Glutamatergic neuron (in vitro differentiated cells): ENCODE measurements at regions not wholly inside any gene's neighbourhood (a gene's known extent, or its start where the extent isn't known, plus 50 kb on each side); places are given as distances from the start of the nearest gene placed in this dataset.

ENCODE experiments used
- DNase-seq: peaks from one replicate; pipeline ENCODE4 v3.0.0; 2022
- H3K27ac Mint-ChIP-seq: one replicate; pipeline ENCODE4 v1.8.0; 2020; ENCODE audit warnings: mild to moderate bottlenecking, mixed read lengths, inconsistent platforms; ENCODE audit not compliant: unreplicated experiment
- H3K27me3 Mint-ChIP-seq: one replicate; pipeline ENCODE4 v1.8.0; 2020; ENCODE audit warnings: mild to moderate bottlenecking, moderate library complexity, mixed read lengths, inconsistent platforms; ENCODE audit not compliant: unreplicated experiment
- H3K36me3 Mint-ChIP-seq: one replicate; pipeline ENCODE4 v1.8.0; 2020; ENCODE audit warnings: mild to moderate bottlenecking, mixed read lengths, inconsistent platforms; ENCODE audit not compliant: unreplicated experiment
- H3K4me1 Mint-ChIP-seq: one replicate; pipeline ENCODE4 v1.8.0; 2020; ENCODE audit warnings: mild to moderate bottlenecking, low read depth, mixed read lengths, inconsistent platforms; ENCODE audit not compliant: unreplicated experiment
- H3K4me3 Mint-ChIP-seq: one replicate; pipeline ENCODE4 v1.8.0; 2020; ENCODE audit warnings: mild to moderate bottlenecking, mixed read lengths, inconsistent platforms; ENCODE audit not compliant: unreplicated experiment
- H3K9me3 Mint-ChIP-seq: one replicate; pipeline ENCODE4 v1.8.0; 2020; ENCODE audit warnings: mild to moderate bottlenecking, moderate library complexity, mixed read lengths, inconsistent platforms; ENCODE audit not compliant: unreplicated experiment
- CTCF ChIP-seq: fragments of 200-600 bp; sonication (generic); IDR thresholded peaks from one replicate; pipeline ENCODE4 v1.5.0; 2021; ENCODE audit not compliant: partially characterized antibody, unreplicated experiment

GRCh38 chr4:56215141-56215783, 172.0 kb downstream of the AASDH start:
- Mint-ChIP-seq H3K9me3 (peaks cover 4% of the 10 kb centered on the region), H3K27ac (no peak overlapping the region), H3K4me1 (peaks cover 17% of the 10 kb centered on the region), H3K36me3 (peaks cover 13% of the 10 kb centered on the region), H3K4me3 (no peak overlapping the region), H3K27me3 (no peaks in the 10 kb centered on the region)
- no peak for DNase-seq
- TF ChIP-seq CTCF, result no peak

- Mint-ChIP-seq H3K27ac (no peak overlapping the region), H3K9me3 (peaks cover 4% of the 10 kb centered on the region), H3K4me1 (peaks cover 13% of the 10 kb centered on the region), H3K27me3 (no peaks in the 10 kb centered on the region), H3K4me3 (no peak overlapping the region), H3K36me3 (peaks cover 18% of the 10 kb centered on the region)
- DNase-seq, result no peak
- no peak for TF ChIP-seq CTCF
Observed at GRCh38 chr4:56213543-56213942, 173.7 kb downstream of the AASDH start.

GRCh38 chr4:56212774-56213173, 174.5 kb downstream of the AASDH start:
- no peak for DNase-seq
- H3K4me3 Mint-ChIP-seq, result no peak overlapping the region
- H3K27ac Mint-ChIP-seq, result no peak overlapping the region
- peaks cover 18% of the 10 kb centered on the region for H3K36me3 Mint-ChIP-seq
- H3K27me3 Mint-ChIP-seq, result no peaks in the 10 kb centered on the region
- H3K9me3 Mint-ChIP-seq, result peaks cover 2% of the 10 kb centered on the region
- peaks cover 12% of the 10 kb centered on the region for H3K4me1 Mint-ChIP-seq
- TF ChIP-seq CTCF, result no peak

- Mint-ChIP-seq H3K27me3 (no peaks in the 10 kb centered on the region), H3K4me3 (no peak overlapping the region), H3K4me1 (peaks cover 8% of the 10 kb centered on the region), H3K36me3 (peaks cover 23% of the 10 kb centered on the region), H3K27ac (no peak overlapping the region), H3K9me3 (peaks cover 2% of the 10 kb centered on the region)
- no peak for TF ChIP-seq CTCF
- DNase-seq, result no peak
Observed at GRCh38 chr4:56211202-56211601, 176.1 kb downstream of the AASDH start.

- H3K27me3 Mint-ChIP-seq, result no peaks in the 10 kb centered on the region
Observed at GRCh38 chr4:56210397-56210796, 176.9 kb downstream of the AASDH start.

More at GRCh38 chr4:56210397-56210796, 176.9 kb downstream of the AASDH start:
- no peak overlapping the region for H3K27ac Mint-ChIP-seq
- peaks cover 2% of the 10 kb centered on the region for H3K4me1 Mint-ChIP-seq
- TF ChIP-seq CTCF, result no peak
- H3K36me3 Mint-ChIP-seq, result peaks cover 23% of the 10 kb centered on the region
- H3K4me3 Mint-ChIP-seq, result no peak overlapping the region
- peaks cover 2% of the 10 kb centered on the region for H3K9me3 Mint-ChIP-seq
- no peak for DNase-seq
